ENCODE measurements at regions not wholly inside any gene's neighbourhood (a gene's known extent, or its start where the extent isn't known, plus 50 kb on each side); places are given as distances from the start of the nearest gene placed in this dataset.

GRCh38 chr2:225158360-225158759 lies 116.1 kb upstream of the DOCK10 start:
- TF ChIP-seq NCOR1 (IDR thresholded peaks at IDR 0.05) (no peak), COPS2 (conservative IDR thresholded peaks at IDR 0.05) (no peak)
